COLO668 (cell line): ENCODE measurements at regions not wholly inside any gene's neighbourhood (a gene's known extent, or its start where the extent isn't known, plus 50 kb on each side); places are given as distances from the start of the nearest gene placed in this dataset.

Experiments
- DNase-seq: peaks from one replicate; lab custom pipeline; 2025; ENCODE audit not compliant: unreplicated experiment; lab: John Stamatoyannopoulos, UW

DNA sequence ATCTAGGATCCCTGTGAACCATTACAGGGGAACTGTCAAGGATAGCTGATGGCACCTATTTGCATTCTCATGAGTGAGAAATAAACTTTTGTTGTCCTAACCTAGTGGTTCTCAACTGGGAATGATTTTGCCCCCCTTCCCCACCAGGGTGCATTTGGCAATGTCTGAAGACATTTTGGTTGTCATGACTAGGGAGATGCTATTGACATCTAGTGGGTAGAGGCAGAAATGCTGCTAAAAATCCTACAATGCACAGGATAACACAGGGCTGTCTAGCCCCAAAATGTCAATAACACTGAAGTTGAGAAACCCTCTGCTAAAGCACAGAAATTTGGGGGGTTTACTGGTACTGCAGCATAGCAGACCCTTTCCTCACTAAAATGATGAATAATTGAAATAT lies 140.9 kb upstream of the SRRM4 start:
- no peak for DNase-seq

DNA sequence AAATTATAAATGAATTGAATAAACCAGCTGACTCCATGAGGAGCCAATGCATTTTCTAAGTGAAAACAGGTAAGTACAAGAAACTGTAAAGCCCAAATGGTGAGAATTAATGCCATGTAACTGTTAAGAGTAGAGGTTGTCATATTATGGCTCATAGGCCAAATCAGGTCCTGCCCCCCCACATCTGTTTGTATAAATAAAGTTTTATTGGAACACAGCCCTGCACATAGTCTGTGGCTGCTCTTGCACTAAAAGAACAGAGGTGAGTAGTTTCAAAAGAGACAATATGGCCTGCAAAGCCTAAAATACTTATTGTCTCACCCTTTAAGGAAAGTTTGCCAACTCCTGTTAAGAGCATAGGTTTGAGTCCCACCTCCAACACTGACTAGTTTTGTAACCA lies 140.5 kb upstream of the SRRM4 start:
- DNase-seq = no peak

DNA sequence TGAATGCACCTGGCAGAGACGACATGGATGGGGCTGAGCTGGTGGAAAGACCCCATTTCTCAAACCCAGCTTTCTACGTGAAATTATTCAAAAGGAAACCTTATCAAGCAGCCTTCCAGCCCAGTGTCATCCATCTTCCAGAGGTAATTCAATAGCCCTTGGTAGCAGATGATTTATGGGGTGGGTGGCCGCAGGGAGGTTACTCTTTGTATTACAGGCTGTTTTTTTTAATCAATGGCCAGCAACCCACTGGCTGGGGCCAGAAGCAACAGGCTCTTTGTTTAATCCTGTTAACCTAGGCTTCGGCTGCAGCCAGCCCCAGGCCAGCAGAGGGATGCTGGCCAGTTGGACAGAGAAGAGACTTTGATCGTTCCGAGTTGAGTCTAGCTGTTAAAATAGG lies 139.8 kb upstream of the SRRM4 start:
- no peak for DNase-seq

DNA sequence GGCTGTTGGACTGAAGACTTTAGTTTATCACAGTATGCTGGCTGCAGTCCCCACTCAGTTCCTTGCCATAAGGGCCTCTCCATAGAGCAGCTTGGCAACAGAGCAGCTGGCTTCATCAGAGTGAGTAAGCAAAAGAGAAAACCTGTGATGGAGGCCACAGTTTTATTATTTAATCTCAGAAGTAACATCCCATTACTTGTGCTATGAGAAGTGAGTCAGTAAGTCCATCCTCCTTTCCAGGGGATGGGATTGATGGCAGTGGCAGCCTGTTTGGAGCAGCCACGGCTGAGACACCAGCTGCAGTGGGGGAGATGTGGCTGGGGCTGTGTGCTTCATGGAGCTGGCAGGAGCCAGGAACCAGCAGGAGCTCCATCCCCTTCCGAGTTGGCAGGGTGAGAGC lies 138.5 kb upstream of the SRRM4 start:
- no peak for DNase-seq

DNA sequence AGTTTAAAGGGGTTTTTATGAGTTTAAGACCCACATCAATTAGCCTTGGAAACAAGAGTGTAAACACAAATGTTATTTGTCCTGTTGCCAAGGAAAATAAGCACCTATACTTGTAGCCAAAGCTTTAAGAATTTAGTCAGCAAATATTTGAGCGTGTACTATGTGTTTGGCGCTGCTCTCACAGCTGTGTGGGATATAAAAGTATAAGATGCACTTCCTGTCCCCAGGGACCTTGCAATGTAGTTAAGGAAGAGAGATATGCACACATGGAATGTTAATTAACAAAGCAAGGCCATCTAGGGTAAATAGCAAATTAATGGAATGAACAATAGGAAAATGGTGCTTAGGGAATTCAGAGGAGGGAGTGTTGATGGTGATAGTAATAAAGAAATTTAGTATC lies 134.9 kb upstream of the SRRM4 start:
- no peak for DNase-seq

DNA sequence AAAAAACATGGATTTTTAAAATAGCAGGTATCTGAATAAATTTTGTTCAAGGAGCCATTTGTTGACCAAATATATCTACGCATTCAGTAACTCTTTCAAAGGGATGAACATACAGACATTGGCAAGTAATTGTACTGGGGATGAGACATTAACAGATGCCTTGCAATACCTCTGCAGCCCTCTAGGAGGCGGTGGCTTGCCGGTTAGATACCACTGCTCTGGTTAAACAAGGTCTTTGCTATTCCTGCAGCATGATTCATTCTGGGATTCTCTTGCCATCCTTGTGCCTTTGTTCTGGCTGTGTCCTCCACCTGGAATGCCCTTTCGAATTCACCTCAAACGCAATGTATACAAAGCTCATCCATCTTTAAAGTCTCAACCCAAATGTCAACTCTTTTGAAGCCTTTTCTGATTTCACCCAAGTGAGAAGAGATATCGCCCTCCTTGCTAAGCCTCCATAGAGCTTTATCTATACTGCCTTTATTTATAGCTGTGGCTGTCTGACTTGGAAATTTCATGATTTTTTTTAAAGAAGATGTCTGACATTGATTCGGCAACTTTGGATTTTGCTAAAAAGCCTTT lies 131.0 kb upstream of the SRRM4 start:
- peak; percentile 48 for DNase-seq

DNA sequence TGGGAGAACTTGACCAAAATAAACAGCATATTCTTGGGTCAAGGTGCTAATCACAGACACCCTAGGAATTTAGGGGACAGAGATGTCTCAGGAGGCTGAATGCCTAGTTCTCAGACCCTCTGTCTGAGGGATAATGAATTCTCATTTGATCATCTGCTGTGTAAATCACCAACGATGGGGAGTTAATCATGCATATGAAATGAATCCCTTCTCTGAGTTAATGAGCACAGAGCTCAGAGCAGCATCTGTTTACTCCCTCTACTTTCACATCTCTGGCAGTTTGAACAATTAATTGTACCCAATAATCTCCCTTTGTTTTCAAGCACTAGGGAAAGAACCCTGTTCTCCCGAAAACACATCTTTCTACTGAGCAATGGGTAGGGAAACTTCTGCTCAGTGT lies 129.4 kb upstream of the SRRM4 start:
- no peak for DNase-seq

DNA sequence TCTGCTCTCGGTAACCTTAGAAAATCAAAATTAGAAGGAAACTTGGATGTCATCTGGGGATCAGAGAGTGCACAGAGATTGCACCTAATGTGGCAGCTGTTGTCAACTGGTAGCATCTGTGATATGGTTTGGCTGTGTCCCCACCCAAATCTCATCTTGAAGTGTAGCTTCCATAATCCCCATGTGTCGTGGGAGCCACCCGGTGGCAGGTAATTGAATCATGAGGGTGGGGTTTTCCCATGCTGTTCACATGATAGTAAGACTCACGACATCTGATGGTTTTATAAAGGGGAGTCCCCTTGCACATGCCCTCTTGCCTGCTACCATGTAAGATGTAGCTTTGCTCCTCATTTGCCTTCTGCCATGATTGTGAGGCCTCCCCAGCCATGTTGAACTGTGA lies 127.7 kb upstream of the SRRM4 start:
- peak; percentile 16 for DNase-seq

DNA sequence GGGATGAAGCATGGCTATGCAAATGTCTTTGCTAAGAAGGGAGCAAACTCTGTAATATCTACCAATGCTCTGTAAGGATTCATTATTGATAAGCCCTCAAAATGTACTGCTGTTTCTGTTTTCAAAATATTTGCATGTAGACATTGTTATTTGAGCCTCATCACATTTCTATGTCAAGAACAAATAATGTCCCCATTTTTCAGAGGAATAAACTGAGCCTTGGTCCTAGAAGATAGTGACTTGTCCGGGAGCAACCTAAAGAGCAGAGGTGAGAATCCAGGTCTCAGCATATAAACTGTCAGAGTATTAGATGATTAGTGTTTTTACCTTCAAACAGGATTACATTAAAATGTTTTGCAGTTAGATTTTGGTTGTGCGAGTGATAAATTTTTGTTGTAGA lies 125.5 kb upstream of the SRRM4 start:
- DNase-seq = no peak

DNA sequence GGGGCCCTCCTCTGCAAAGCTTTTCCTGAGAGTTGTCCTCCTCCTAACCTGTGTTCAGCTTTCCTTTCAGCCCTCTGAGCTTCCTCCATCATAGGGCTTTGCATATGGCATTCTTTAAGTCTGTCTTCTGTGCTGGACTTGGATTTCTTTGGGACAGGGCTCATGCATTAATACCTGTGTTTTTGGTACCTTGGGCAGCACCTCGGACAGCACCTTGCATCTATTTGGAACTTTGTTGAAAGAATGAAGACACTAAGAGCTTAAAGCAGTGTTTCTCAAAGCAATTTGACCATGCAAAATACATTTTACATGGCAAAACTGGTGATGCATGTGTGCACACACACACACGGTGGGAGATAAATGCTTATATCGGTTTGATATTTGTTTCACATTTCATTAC lies 115.0 kb upstream of the SRRM4 start:
- no peak for DNase-seq

DNA sequence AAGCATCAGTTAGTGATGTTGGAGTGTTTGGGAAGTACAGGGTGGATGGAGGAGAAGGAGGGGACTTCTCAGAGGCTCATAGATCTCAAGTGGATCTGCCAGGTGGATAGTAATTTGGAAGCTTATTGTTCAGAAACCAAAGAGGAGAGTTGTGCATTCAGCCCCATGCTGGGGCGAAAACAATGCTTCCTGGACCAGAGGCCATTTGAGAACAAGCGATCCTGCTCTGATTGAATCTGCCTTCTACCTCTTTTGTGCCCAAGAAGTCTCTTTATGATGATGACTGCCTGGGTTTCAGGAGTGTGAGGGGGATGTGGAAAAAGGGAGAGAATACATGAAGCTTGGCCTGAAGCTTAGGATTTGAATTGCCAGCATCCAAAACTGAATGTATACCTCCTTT lies 110.8 kb upstream of the SRRM4 start:
- no peak for DNase-seq

DNA sequence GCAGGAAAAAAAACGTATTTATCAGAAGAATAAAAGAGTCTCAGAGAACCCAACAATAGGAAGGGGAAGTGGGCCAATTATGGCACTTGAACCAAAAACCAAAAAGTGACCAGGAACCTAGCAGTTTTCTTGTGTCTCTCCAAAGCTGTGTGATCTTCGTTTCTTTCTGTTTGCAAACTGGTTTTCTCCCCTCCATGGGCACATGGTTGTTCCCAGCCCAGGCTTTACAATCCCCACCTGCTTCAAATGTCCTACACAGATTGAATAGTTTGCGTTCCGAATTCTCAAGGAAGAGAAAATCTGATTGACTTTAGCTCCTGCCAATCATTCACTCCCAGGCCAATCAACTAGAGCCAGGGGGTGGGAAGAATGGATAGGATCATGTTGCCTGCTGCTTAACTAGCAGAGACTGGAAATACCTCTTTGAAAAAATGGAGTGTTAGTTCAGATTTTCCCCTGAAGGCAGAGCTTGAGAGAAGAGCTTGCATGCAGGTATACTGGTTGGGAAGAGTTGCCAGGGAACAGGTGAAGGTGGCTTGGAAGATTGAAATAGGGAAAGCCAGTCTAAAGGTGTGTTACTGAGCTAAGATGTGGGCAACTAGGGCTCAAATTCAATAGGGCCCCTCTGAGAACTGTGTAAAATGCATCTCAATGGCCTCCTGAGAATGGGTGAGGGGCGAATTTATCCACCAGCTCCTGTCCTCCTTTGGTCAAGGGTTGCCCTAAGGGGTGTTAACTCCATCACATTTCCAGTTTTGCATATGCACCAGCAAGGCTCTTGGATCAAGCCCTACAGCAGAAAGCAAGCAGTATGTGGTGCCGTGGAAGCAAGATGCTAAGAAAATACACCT lies 106.4 kb upstream of the SRRM4 start:
- no peak for DNase-seq

DNA sequence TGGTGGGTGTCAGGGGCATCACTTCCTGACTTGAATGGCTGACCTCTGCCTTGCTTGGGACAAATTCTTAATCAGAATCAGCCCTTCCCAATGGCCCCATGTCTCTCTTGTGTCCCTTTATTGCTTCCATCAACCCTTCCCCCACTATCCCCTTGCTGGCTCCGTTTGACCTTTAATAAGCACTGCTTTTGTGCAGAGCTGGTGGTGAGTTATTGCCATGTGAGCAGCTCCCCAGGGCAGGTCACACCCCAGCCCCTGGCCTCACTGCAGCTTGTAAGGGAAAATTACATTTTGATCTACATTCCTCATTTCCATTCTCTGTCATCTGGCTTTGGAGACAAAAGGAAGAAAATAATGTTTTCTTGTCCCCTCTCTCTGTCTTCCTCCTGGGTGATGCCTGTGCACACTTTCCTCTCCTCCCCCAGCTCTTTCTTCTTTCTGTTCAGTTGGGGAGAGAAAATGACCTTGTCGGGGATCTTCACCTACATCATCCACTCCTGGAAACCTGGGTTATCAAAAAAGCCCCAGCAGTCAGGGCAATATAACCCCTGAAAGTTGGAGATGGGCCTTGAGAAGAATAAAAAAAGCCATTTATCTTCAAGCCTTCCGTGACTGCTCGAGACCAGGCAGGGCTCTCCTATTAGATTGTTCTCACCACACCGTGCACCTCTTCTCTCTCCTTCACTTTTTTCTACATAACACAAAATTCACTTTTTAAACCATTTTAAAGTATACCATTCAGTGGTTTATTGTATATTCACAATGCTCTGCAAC lies 100.4 kb upstream of the SRRM4 start:
- no peak for DNase-seq

DNA sequence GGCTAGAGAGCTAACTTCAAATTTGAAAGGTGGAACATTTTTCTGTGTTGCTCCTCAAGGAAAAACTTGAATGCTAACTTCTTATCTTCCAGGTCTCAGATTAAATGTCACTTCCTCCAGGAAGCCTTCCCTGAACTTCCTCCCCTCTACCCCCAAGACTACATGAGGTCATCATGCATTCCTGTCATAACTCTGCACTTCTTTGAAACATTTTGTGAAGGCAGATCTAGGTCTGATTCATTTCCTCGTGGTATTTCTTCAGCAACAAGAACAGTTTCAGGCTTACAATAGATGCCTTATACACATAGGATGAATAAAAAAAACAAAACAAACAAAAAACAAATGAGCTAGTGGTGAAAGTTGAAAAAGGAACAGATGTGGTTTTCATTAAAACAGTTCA lies 97.1 kb upstream of the SRRM4 start:
- no peak for DNase-seq

DNA sequence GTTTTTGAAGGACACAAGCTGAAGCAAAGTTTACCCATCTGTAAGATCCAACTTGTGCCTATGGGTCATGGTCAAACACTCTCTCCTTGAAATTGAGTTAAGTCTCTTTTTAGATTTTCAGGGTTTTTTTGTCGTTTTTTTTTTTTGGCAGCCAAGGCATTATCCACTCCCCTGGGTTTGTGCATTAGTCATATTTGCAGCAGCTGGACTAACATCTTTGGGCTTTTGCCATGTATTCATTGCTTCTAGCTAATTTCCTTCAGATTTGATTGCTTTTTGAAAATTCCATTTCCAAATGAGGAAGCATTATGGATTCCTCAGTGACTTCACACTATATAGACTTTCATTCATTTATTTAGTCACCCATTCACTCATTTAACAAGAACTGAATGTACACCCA lies 80.3 kb upstream of the SRRM4 start:
- DNase-seq = no peak

DNA sequence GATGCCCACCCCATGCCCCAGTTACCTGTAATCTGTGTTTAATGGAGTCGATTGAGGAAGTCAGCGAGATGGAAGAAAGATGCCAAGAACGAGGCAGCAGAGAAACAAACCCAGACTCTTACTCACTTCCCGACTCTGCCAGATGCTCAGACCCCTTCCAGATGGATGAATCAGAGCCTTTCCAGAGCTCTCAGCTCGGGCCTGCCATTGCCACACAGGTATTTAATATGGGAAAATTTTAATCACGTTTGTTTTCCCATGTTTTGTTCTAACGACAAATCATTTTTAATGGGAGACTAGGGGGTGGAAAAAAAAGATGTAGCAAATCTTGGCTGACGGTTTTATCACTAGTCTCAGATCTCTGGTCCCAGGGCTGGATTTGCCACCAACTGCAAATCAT lies 72.5 kb upstream of the SRRM4 start:
- no peak for DNase-seq

DNA sequence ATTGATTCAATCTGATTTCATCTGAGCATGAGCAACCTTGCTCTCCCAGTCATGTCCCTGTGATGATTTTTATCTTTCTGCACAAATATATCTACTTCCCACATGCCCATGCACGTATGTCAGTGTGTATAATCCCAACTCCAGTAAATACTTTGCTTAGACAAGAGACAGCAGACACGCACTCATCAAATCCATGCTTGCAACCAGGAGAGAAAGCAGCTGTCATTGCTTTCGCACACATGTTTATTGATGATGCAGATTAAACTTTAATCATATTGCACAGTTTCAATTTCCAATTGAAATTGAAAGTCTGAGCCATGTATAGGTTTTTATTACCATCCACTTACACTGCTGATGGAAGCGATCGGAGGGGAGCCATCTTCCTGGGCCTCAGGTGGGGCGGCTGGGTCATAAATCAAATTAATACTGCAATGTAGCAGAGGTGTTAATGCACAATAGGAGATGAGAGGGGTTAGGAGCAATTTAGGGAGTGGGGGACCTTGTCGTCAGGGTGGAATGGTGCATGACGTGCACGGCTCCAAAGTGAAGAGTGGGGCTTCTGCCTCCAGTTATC lies 68.6 kb upstream of the SRRM4 start:
- no peak for DNase-seq

DNA sequence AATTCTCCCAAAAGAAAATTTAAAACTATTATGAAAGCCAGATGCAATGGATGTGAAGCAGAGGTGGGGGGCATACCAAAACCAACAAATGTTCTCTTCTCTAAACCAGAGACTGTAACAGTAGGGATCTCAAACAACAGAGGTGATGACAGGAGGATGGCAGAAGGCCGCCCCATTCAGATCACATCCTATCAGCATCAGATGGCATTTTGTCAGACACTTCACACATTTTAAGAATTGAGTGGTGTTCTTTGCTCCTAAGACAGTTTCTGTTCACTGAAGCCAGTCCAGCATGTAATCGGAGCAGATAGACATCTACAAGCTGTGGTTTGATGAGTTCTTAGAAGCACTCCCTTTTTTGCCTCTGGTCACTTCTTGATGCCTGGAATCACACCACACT lies 59.6 kb upstream of the SRRM4 start:
- no peak for DNase-seq

DNA sequence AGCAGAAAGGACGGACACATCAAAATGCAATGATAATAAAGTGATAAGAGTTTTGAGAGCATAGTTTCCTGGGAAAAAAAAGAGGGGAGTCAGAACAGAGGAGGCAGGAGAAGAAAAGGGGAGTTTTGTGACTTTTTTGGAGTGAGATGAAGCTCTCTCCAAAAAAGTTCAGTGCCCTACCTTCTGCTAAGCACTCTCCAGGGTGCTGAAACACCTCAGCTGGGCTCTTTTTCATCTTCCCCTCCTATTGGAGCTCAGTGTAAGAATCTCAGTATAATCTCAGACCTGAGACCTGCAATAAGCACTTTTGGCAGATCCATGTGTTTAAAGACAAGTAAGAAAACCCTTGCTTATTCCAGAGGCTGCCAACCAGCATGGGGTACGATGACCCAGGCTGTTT lies 58.9 kb upstream of the SRRM4 start:
- no peak for DNase-seq

DNA sequence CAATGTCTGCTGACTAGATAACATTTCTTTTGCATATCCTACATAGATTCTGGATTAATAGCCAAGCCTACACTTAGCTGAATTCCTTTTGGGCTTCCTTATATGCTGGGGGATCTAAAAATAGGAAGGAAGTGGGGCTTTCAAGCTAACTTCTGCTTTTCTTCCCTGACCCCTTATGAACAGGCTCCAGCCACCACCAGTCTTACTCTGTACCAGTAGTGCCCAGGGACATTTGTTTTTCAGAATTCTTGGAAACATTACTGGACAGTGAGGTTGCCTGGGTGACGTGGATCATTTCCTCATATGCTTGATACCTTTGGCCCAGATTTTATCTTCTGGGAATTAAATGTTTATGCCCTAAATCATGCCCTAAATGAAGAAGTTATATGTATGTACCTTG lies 55.9 kb upstream of the SRRM4 start:
- no peak for DNase-seq

DNA sequence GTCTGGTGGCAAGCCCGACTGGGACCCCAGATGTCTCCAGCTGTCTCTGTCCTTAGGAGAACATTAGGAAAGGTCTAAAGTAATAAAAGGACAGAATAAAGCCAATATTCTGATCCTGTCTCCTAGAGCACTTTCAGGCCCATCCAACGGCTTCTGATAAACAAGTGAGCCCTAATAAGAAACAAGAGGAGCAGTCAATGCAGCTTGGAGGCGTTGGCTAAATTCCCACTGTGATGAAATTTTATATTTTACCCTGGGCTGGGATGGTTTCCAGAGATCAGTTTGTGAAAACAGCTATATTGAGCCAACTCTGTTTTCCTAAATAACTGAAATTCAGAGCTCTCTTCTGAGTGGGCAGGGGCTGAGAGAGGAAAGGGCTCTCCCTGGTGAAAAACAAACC lies 55.5 kb upstream of the SRRM4 start:
- DNase-seq = no peak
